Sciatic nerve (tissue), 2 donors: ENCODE measurements at regions not wholly inside any gene's neighbourhood (a gene's known extent, or its start where the extent isn't known, plus 50 kb on each side); places are given as distances from the start of the nearest gene placed in this dataset.
"Not testable (repeated sequence)": the region's sequence is repeated elsewhere in the genome, so short reads cannot be mapped to it uniquely, and the experiment has no call there.

Source experiments
- ATAC-seq: fragments of 200-7000 bp; cut with Tn5 transposase; one replicate; pipeline ENCODE4 v1.9.1; 2020; ENCODE audit warnings: mild to moderate bottlenecking, moderate library complexity
- DNase-seq: peaks from one replicate; pipeline ENCODE4 v3.0.0-alpha.2; 2020; ENCODE audit warnings: low spot score
- intact Hi-C: fragments of 100-400 bp; cut with DNase I; formaldehyde crosslinking; loops from one replicate; pipeline ENCODE4 v1.14.2; 2022
- donor health status: DM: no; HTN: no; CAD: no.
- donor health status: DM: no; HTN: no; CAD: no.

DNA sequence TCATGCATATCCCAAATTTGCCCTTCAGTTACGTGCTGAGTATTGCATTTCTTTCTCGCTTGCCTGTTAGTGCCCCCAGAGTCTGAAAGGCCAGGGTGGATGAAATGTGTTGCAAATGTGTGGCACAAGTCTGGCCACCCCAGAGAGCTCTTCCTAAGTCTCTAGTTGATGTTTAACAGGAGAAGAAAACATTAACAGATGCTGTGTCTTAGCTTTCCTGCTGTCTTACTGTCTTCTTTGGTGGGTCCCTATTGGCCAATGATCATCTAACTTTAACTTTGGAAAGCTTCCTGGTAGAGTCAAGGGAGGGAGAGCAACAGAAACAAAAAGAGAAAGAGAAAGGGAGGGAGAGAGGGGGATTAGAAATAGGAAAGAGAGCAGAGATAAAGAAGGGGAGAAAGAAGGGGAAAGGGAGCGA, 76.7 kb upstream of the P3H2 start:
- no peak for DNase-seq
- no peak for ATAC-seq
- intact Hi-C loops, result loop anchor here (5.0 kb wide), 1 partner anchor 235 kb away; no protein-coding TSS in a partner anchor

DNA sequence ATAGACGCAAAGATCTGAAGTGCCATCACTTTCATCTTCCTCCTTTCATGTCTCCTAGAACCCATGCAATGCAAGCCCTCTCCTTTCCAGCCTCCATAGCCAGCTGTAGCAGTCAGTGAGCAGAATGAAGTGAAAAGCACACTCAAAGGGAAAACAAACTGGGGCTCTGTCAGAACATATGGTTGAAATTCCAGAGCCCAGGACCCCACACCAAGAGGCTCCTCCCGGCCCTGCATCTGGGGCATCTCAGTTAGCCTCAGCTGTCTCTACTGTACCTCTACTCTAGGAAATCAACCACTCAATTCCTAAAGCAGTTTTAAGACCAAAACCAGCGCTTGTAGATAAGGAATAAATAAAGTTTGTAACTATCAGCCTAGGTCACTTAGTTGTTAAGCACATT, 73.8 kb upstream of the P3H2 start:
- DNase-seq (no peak), ATAC-seq (no peak)
- intact Hi-C loops, result no loop called here

DNA sequence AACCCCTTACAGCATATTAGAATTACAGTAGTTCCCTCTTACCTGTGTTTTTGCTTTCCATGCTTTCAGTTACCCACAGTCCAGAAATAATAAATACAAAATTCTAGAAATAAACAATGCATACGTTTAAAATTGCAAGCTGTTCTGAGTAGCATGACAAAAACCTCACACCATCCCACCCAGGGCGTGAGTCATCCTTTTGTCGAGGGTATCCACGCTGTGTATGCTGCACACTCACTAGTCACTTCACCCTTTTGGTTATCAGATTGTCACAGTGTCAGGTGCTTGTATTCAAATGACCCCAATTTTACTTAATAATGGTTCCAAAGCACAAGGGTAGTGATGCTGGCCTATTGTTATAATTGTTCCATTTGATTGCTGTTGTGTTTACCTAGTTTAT, 72.5 kb upstream of the P3H2 start:
- ATAC-seq, result no peak
- intact Hi-C loops, result no loop called here
- DNase-seq, result no peak

DNA sequence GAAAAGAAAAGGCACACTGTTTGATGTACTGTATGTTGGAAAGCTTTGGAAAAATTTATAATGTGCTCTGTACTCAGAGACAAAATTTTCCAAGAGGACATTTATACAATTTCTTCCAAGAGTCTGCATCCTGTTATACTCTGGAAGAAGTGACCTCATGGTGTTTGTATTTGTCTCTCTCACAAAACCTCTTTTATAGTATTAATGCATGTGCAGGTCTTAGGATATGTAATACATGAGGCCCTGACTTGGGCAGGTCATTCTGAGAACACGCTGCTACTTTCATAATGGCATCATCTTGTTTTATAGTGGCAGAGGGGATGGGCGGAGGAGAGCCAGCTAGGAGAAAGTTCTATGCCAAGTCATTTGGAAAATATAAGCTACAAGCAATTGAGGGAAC, 72.0 kb upstream of the P3H2 start:
- ATAC-seq (no peak), DNase-seq (no peak)
- intact Hi-C loops, result no loop called here

- no peak for DNase-seq
- no peak for ATAC-seq
- intact Hi-C loops, result no loop called here
These were observed 71.4 kb upstream of the P3H2 start for GRCh38 chr3:190192087-190192486.

DNA sequence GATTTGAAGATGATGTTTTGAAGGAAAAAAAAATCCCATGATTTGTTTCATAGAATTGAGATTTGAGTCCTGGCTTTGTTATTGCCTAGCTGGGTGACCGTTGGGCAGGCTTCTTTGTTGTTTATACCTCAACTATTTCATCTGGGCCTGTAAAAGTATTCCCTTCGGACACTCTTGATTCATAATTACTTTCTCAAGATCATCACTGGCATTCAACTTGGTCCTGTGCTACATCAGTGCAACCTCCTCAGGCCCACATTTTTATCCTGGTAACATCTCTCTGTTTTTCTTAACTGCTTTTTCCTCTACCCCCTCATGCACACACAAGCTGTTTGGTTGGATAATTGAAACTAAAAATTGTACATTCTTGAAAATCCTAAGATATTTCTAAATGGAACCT, 67.5 kb upstream of the P3H2 start:
- DNase-seq (no peak), ATAC-seq (no peak)
- intact Hi-C loops, result no loop called here

DNA sequence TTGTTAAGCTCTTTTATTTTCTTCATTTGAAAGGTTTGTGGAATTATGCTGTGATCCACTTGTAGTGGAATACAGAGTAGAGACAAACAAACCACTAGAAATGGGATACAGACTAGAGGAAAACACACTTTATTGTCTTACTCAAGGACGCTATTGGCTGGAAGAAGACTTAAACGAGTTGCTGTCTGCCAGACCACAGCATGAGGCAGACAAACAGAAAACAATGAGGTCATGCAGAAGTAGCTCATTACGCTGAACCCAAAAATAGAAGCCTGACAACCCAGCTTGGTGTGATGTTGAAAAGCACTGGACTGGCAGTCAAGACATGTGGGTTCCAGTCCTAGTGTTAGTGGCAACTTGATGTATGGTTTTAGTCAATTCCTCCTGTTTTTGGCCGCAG, 62.4 kb upstream of the P3H2 start:
- no peak for DNase-seq
- intact Hi-C loops, result no loop called here
- ATAC-seq, result no peak

- DNase-seq (no peak), ATAC-seq (no peak)
- intact Hi-C loops, result no loop called here
These were observed 61.8 kb upstream of the P3H2 start for GRCh38 chr3:190182418-190183043.

GRCh38 chr3:190180268-190180667, 59.6 kb upstream of the P3H2 start:
- intact Hi-C loops, result no loop called here
- no peak for ATAC-seq
- no peak for DNase-seq

DNA sequence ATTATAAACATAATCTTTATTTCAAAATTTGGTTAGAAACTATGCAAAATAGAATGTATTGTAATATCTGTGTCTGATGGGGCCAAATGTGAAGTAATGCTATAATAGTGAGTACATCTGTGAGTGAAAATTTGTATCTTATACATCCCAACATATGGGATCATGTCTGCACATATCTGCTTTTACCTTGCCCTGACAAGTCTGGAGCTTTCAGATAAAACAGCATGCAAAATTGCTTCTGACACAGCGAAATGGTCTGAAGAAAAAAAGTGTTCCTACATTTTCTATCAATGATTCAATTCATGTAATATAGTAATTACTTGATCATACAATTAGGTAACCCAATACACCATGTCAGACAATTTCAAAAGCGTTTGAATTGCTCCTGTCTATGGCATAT, 58.1 kb upstream of the P3H2 start:
- intact Hi-C loops, result no loop called here
- ATAC-seq, result no peak
- no peak for DNase-seq

DNA sequence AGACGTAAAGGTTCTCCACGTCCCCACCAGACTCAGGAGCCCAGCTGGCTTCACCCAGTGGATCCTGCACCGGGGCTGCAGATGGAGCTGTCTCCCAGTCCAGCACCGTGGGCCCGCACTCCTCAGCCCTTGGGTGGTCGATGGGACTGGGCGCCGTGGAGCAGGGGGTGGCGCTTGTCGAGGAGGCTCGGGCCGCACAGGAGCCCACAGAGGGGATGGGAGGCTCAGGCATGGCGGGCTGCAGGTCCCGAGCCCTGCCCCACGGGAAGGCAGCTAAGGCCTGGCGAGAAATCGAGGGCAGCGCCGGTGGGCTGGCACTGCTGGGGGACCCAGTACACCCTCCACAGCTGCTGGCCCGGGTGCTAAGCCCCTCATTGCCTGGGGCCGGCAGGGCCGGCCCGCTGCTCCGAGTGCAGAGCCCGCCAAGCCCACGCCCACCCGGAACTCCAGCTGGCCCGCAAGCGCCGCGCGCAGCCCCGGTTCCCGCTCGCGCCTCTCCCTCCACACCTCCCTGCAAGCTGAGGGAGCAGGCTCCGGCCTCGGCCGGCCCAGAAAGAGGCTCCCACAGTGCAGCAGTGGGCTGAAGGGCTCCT, 56.3 kb upstream of the P3H2 start:
- ATAC-seq, intact Hi-C loops, DNase-seq: not testable (repeated sequence)

- ATAC-seq, intact Hi-C loops, DNase-seq: not testable (repeated sequence)
These were observed 55.4 kb upstream of the P3H2 start for GRCh38 chr3:190176106-190176505.

DNA sequence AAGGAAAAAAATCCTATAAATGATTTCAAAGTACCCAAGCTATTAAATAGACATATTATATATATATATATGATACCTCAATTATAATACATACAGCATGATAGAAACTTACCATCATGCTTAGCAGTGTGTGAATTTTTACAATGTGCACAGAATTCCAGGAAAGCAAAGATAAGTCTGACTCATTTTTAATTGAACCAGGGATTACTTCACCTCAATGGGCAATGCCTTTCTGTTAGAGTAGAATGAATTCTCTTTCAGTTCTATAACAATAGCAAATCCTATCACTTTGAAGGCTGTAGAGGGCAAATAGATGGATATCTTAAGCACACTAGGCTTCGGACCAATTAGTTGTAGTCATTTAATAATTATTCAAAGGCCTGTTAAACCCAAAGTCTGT, 54.8 kb upstream of the P3H2 start:
- DNase-seq (no peak), ATAC-seq (no peak)
- intact Hi-C loops, result no loop called here

DNA sequence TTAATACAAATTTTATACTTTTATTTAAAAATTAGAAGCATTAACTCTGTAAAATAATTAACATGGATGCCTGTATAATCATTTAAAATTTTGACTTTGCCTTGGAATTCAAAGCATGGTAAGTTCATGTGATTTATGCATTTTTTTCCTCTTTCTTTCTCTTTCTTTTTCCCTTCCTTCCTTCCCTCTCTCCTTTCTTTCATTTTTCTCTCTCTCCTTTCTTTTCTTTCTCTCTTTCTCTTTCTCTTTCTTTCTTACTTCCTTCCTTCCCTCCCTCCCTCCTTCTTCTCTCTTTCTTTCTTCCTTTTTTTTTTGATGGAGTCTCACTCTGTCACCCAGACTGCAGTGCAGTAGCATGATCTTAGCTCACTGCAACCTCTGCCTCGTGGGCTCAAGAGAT, 53.8 kb upstream of the P3H2 start:
- DNase-seq (no peak), ATAC-seq (no peak)
- intact Hi-C loops, result no loop called here

- DNase-seq, result no peak
- intact Hi-C loops, result no loop called here
- ATAC-seq, result no peak
These were observed 52.7 kb upstream of the P3H2 start for GRCh38 chr3:190173426-190173825.

DNA sequence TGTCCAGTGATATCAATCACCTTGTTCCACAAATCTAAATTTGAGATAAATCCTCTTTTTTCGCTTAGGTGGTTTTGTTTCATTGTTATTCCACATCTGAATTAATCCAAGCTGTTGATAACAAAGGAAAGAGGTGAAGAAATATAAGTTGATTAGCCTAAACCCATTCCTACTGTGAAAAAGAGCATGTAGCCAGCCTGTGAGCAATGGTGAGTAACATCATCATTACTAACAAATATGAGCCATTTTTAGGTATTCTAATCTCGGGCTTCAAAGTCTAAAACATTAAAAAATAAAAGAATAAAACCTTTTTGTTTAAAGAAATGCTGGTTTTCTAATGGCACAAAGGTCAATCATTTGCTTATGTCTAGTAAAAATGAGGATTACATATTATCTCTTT, 52.1 kb upstream of the P3H2 start:
- intact Hi-C loops, result no loop called here
- no peak for DNase-seq
- no peak for ATAC-seq
